ENCODE measurements at regions not wholly inside any gene's neighbourhood (a gene's known extent, or its start where the extent isn't known, plus 50 kb on each side); places are given as distances from the start of the nearest gene placed in this dataset.

DNA sequence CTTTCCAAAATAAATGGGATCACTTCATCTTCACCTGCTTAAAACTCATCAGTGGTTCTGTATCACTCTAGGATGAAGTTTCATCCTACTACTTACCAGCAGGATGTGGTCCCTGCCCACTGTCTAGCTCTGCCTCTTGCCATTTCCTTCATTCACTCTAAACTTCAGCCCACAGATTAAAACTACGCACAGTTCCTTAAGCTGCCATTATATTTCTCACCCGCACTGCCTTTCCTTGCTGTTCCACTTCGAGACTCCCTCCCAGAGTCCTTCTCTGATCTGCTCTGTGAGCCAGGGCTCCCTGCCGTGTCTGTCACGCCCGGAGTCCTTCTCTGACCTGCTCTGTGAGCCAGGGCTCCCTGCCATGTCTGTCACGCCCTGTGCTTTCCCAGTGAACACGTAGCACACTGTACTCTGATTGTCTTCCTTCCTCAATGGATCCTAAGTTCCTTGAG lies 52.0 kb upstream of the NPAS1 start:
- no peaks in the 10 kb centered on the region for H3K9me3 Mint-ChIP-seq
- H3K4me1 Mint-ChIP-seq = peaks cover 15 to 51% (median 26%) of the 10 kb centered on the region in 4 donors
- peaks cover 18% of the 10 kb centered on the region for H3K4me1 ChIP-seq (ENCODE audit: control insufficient read depth, insufficient read depth, low read length, poor library complexity, severe bottlenecking)
- H3K9me3 ChIP-seq (ENCODE audit: control insufficient read depth in 2 of 2, low read length in 2 of 2) = no peaks in the 10 kb centered on the region
- H3K36me3 Mint-ChIP-seq = peaks cover 36% of the 10 kb centered on the region
- H3K27ac Mint-ChIP-seq = peak overlapping the region; percentile 73 to 85 (median 84)
- H3K27me3 Mint-ChIP-seq = no peaks in the 10 kb centered on the region
- DNase-seq = peak in 2 of 3 donors; percentile 25 to 74
- ATAC-seq (ENCODE audit: low read depth in 2 of 2) = peak; percentile 85 to 91
- H3K4me3 Mint-ChIP-seq = peak overlapping the region; percentile 17 to 71 (median 49)
- peak overlapping the region; percentile 43 for H3K27ac ChIP-seq (ENCODE audit: insufficient read depth, low read length, poor library complexity, severe bottlenecking)
- H3K4me3 ChIP-seq (ENCODE audit: low read depth, low read length) = peak overlapping the region; percentile 73
- H3K27me3 ChIP-seq (ENCODE audit: control insufficient read depth, insufficient read depth, low read length) = no peaks in the 10 kb centered on the region
- peaks cover 5% of the 10 kb centered on the region for H3K36me3 ChIP-seq (ENCODE audit: control insufficient read depth, insufficient read depth, low read length)

All from CD4-positive, CD25-positive, alpha-beta regulatory T cell (primary cell).